PC-9 (cell line): ENCODE measurements at regions not wholly inside any gene's neighbourhood (a gene's known extent, or its start where the extent isn't known, plus 50 kb on each side); places are given as distances from the start of the nearest gene placed in this dataset.

Source experiments
- BruUV-seq: library from RNA; stranded (reverse); fragments of 400-500 nt; replicated peaks from 2 replicates; lab custom pipeline; 2021; lab: Mats Ljungman, UMichigan
- CTCF ChIA-PET: fragments of 300-600 bp; sonication (Branson Sonifier 250); formaldehyde crosslinking; loops from one replicate; lab custom pipeline; 2022; ENCODE audit warnings: antibody characterized with exemption; lab: Charles Lee
- POLR2A ChIA-PET: fragments of 300-600 bp; sonication (Branson Sonifier 250); formaldehyde crosslinking; loops from one replicate; lab custom pipeline; 2022; ENCODE audit warnings: antibody characterized with exemption; ENCODE audit not compliant: unreplicated experiment; lab: Charles Lee
- DNase-seq, 2 experiments: peaks; one replicate each; pipeline versions ENCODE4 v3.0.0 to v3.0.0-alpha.2; 2015 to 2022; ENCODE audit warnings: mixed read lengths in 1 of 2
- H2AFZ ChIP-seq: fragments of 200-600 bp; sonication (generic); 2 replicates; pipeline ENCODE4 v1.8.1; 2017; ENCODE audit warnings: antibody characterized with exemption
- H3F3A ChIP-seq: fragments of 200-600 bp; sonication (generic); 2 replicates; pipeline ENCODE4 v1.8.1; 2017; ENCODE audit warnings: antibody characterized with exemption, mild to moderate bottlenecking, low read depth; ENCODE audit not compliant: insufficient read depth
- H3K27ac ChIP-seq: fragments of 200-600 bp; sonication (generic); 2 replicates; pipeline ENCODE4 v1.6.1; 2016; ENCODE audit warnings: mixed run types
- H3K27me3 ChIP-seq: fragments of 200-600 bp; sonication (generic); 2 replicates; pipeline ENCODE4 v1.6.1; 2016; ENCODE audit warnings: low read depth, mixed run types; ENCODE audit not compliant: insufficient read depth
- H3K36me3 ChIP-seq: fragments of 200-600 bp; sonication (generic); 2 replicates; pipeline ENCODE4 v1.6.1; 2016; ENCODE audit warnings: low read depth, mixed run types
- H3K4me1 ChIP-seq: fragments of 200-600 bp; sonication (generic); replicated peaks from 2 replicates; pipeline ENCODE4 v1.6.1; 2016; ENCODE audit warnings: mixed run types; ENCODE audit not compliant: insufficient read depth
- H3K4me2 ChIP-seq: fragments of 200-600 bp; sonication (generic); 2 replicates; pipeline ENCODE4 v1.6.1; 2017; ENCODE audit warnings: mixed run types
- H3K4me3 ChIP-seq: fragments of 200-600 bp; sonication (generic); 2 replicates; pipeline ENCODE4 v1.6.1; 2016; ENCODE audit warnings: mixed run types
- H3K79me2 ChIP-seq: fragments of 200-600 bp; sonication (generic); 2 replicates; pipeline ENCODE4 v1.6.1; 2017; ENCODE audit warnings: low read depth, mixed run types
- H3K9me2 ChIP-seq: fragments of 200-600 bp; sonication (generic); 2 replicates; pipeline ENCODE4 v1.8.1; 2017; ENCODE audit warnings: mild to moderate bottlenecking; ENCODE audit not compliant: insufficient read depth
- H3K9me3 ChIP-seq: fragments of 200-600 bp; sonication (generic); 2 replicates; pipeline ENCODE4 v1.8.1; 2016; ENCODE audit warnings: low read depth; ENCODE audit not compliant: insufficient read depth
- H4K20me1 ChIP-seq: fragments of 200-600 bp; sonication (generic); 2 replicates; pipeline ENCODE4 v1.8.1; 2017; ENCODE audit not compliant: insufficient read depth
- EZH2 ChIP-seq: fragments of 200-600 bp; sonication (generic); IDR thresholded peaks from 2 replicates; pipeline ENCODE4 v1.8.0; 2017; ENCODE audit warnings: antibody characterized with exemption, low read depth
- intact Hi-C: fragments of 100-400 bp; cut with micrococcal nuclease; formaldehyde crosslinking; loops from one replicate; pipeline ENCODE4 v1.10.0; 2022; ENCODE audit not compliant: unreplicated experiment
- TF ChIP-seq, protein P1 (sequence below): fragments of 200-600 bp; sonication (generic); conservative IDR thresholded peaks from 2 replicates; pipeline ENCODE4 v1.6.1; 2017; ENCODE audit warnings: mixed run types, antibody characterized with exemption, mild to moderate bottlenecking, moderate library complexity

DNA sequence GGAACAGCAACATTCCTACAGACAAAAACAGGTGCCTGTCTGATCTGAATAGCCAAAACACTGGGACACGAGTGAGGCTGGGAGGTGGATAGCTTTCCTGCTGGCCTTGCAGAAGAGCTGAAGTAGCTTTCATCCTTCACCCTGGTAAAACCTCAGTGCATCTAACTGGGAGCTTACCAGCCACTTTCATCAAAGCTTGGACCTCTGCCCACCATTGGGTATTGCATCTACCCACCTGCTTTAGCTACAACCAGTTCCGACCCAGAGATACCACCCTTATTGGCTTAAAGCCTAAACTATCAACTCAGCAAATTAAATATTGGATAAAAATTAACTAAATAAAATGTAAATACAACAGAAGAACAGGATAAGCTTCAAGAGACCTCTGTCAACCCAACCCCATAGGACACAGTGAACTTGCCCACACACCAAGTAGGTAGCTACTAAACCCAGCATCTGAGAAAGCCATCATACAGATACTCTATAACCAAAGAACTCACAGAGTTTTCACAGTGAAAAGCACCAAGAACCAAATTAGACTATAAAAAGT lies 866.3 kb downstream of the FSCB start:
- Histone ChIP-seq H3K9me3 (no peaks in the 10 kb centered on the region), H3F3A (no peaks in the 10 kb centered on the region), H3K9me2 (no peaks in the 10 kb centered on the region), H4K20me1 (no peaks in the 10 kb centered on the region), H3K4me2 (no peak overlapping the region), H3K4me3 (no peak overlapping the region), H2AFZ (no peak overlapping the region), H3K27ac (no peak overlapping the region), H3K27me3 (no peaks in the 10 kb centered on the region), H3K36me3 (no peaks in the 10 kb centered on the region), H3K79me2 (no peaks in the 10 kb centered on the region), H3K4me1 (no peaks in the 10 kb centered on the region)
- no TSS peak for BruUV-seq
- CTCF ChIA-PET: interaction anchor here (0.5 kb wide), 1 partner anchor 781 kb away, joined by 3 read pairs; no protein-coding TSS in a partner anchor
- DNase-seq: no peak
- POLR2A ChIA-PET: no interaction called here
- TF ChIP-seq EZH2: no peak
- TF ChIP-seq, protein P1, sequence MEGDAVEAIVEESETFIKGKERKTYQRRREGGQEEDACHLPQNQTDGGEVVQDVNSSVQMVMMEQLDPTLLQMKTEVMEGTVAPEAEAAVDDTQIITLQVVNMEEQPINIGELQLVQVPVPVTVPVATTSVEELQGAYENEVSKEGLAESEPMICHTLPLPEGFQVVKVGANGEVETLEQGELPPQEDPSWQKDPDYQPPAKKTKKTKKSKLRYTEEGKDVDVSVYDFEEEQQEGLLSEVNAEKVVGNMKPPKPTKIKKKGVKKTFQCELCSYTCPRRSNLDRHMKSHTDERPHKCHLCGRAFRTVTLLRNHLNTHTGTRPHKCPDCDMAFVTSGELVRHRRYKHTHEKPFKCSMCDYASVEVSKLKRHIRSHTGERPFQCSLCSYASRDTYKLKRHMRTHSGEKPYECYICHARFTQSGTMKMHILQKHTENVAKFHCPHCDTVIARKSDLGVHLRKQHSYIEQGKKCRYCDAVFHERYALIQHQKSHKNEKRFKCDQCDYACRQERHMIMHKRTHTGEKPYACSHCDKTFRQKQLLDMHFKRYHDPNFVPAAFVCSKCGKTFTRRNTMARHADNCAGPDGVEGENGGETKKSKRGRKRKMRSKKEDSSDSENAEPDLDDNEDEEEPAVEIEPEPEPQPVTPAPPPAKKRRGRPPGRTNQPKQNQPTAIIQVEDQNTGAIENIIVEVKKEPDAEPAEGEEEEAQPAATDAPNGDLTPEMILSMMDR: no peak
- intact Hi-C loops: no loop called here

DNA sequence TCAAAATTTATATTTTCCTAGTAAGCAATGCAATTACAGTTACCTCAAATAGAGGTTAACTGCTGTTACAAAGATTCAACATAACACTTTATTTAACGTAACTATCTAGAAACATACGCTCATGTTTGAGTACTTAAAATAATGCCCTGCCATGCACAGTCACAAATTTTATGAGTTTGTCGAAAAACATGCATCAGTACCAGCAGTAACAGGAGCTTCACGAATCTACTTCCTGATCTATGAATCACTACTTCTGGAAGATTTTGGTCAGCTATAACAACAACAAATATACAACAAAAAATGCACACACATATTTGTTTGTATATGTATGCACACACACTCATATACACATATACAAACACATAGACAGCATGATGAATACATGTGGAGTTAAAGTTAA lies 881.8 kb downstream of the FSCB start:
- Histone ChIP-seq H2AFZ (no peak overlapping the region), H3K4me1 (no peaks in the 10 kb centered on the region), H3K9me3 (no peaks in the 10 kb centered on the region), H3K27me3 (no peaks in the 10 kb centered on the region), H3K4me3 (no peak overlapping the region), H3F3A (no peaks in the 10 kb centered on the region), H4K20me1 (no peaks in the 10 kb centered on the region), H3K36me3 (no peaks in the 10 kb centered on the region), H3K27ac (no peak overlapping the region), H3K79me2 (no peaks in the 10 kb centered on the region), H3K4me2 (no peak overlapping the region), H3K9me2 (no peaks in the 10 kb centered on the region)
- intact Hi-C loops: no loop called here
- POLR2A ChIA-PET: no interaction called here
- CTCF ChIA-PET: no interaction called here
- no peak for DNase-seq
- BruUV-seq: no TSS peak
- TF ChIP-seq EZH2: no peak
- TF ChIP-seq, protein P1: no peak

DNA sequence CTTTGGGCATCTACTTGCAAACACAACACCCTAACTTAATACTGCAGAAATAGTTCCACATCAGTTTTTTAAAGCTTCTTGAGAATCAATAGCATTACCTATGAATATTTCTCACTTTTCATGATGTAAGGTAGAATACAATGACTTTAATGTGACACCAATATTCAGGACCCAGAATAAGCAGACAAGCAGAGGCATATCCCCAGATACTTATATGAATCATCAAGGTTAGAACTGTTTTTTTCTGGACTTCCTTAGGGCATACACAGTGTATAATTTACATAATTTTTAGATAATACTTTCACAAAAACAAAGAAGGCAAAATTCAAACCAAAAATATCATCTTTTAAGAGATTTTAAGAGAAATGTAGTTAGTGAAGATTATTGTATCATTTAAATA lies 885.8 kb downstream of the FSCB start:
- ChIA-PET POLR2A (interaction anchor here (0.6 kb wide), 1 partner anchor 265 kb away, joined by 6 read pairs; no protein-coding TSS in a partner anchor), CTCF (no interaction called here)
- Histone ChIP-seq H4K20me1 (no peaks in the 10 kb centered on the region), H3K79me2 (no peaks in the 10 kb centered on the region), H3K4me3 (no peak overlapping the region), H3K27ac (no peak overlapping the region), H3K4me1 (no peaks in the 10 kb centered on the region), H2AFZ (no peak overlapping the region), H3K4me2 (no peak overlapping the region), H3K36me3 (no peaks in the 10 kb centered on the region), H3K9me3 (no peaks in the 10 kb centered on the region), H3K9me2 (no peaks in the 10 kb centered on the region), H3F3A (no peaks in the 10 kb centered on the region), H3K27me3 (no peaks in the 10 kb centered on the region)
- TF ChIP-seq, protein P1: no peak
- TF ChIP-seq EZH2: no peak
- intact Hi-C loops: no loop called here
- no TSS peak for BruUV-seq
- no peak for DNase-seq
